ENCODE measurements at regions not wholly inside any gene's neighbourhood (a gene's known extent, or its start where the extent isn't known, plus 50 kb on each side); places are given as distances from the start of the nearest gene placed in this dataset.

GRCh38 chr22:35477911-35478582 is 62.6 kb upstream of the RASD2 start:
- H3K4me2 ChIP-seq (replicated peaks; ENCODE audit: low read depth, low read length, poor library complexity, severe bottlenecking), result no peak overlapping the region
- H3K36me3 ChIP-seq (replicated peaks in 1 of 2; ENCODE audit: control extremely low read depth in 1 of 2, control insufficient read depth in 1 of 2, extremely low read depth in 1 of 2, insufficient read depth in 2 of 2, low read length in 1 of 2), result no peaks in the 10 kb centered on the region
- peaks cover 0 to 8% (median 3%) of the 10 kb centered on the region in 3 donors for H3K9me3 ChIP-seq (ENCODE audit: control extremely low read depth in 1 of 3, control insufficient read depth in 2 of 3, insufficient read depth in 1 of 3, low read length in 2 of 3)
- DNase-seq (no peak), ATAC-seq (ENCODE audit: low read depth) (no peak)
- POLR2A ChIA-PET, result no interaction called here
- H3K4me1 Mint-ChIP-seq, result peaks cover 18% of the 10 kb centered on the region
- CTCF ChIA-PET, result interaction anchor here (0.5 to 0.7 kb wide), 2 partner anchors 58 to 1827 kb away, joined by 3 to 4 read pairs; no protein-coding TSS in a partner anchor
- intact Hi-C loops (cut with micrococcal nuclease), result no loop called here
- WGBS (ENCODE audit: insufficient coverage), result 9% methylated on average over 5 of the region's 11 CpGs
- H3K9ac ChIP-seq (ENCODE audit: low read length), result no peak overlapping the region
- no peak overlapping the region for H3K27ac ChIP-seq (ENCODE audit: low read length in 2 of 2)
- H3K27ac Mint-ChIP-seq, result no peak overlapping the region
- no peak overlapping the region for H3K4me3 ChIP-seq (ENCODE audit: control extremely low read depth in 1 of 5, extremely low read depth in 1 of 5, insufficient read depth in 1 of 5, low read depth in 2 of 5, low read length in 4 of 5)
- peaks cover 0 to 52% (median 7%) of the 10 kb centered on the region in 4 experiments for H3K27me3 ChIP-seq (replicated peaks in 1 of 4; ENCODE audit: control extremely low read depth in 1 of 4, control insufficient read depth in 3 of 4, insufficient read depth in 4 of 4, low read length in 3 of 4)
- TF ChIP-seq, protein P1, sequence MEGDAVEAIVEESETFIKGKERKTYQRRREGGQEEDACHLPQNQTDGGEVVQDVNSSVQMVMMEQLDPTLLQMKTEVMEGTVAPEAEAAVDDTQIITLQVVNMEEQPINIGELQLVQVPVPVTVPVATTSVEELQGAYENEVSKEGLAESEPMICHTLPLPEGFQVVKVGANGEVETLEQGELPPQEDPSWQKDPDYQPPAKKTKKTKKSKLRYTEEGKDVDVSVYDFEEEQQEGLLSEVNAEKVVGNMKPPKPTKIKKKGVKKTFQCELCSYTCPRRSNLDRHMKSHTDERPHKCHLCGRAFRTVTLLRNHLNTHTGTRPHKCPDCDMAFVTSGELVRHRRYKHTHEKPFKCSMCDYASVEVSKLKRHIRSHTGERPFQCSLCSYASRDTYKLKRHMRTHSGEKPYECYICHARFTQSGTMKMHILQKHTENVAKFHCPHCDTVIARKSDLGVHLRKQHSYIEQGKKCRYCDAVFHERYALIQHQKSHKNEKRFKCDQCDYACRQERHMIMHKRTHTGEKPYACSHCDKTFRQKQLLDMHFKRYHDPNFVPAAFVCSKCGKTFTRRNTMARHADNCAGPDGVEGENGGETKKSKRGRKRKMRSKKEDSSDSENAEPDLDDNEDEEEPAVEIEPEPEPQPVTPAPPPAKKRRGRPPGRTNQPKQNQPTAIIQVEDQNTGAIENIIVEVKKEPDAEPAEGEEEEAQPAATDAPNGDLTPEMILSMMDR (IDR thresholded peaks at IDR 0.05), result no peak
- TF ChIP-seq EZH2 (IDR thresholded peaks at IDR 0.05; ENCODE audit: borderline replicate concordance, insufficient read depth, low read depth, low read length, poor library complexity, severe bottlenecking), result no peak
- no peaks in the 10 kb centered on the region for H3K79me2 ChIP-seq (ENCODE audit: control insufficient read depth, insufficient read depth, low read length)
- H2AFZ ChIP-seq (ENCODE audit: insufficient read depth, low read depth, low read length, poor library complexity, severe bottlenecking), result no peak overlapping the region
- H3K9me3 Mint-ChIP-seq (ENCODE audit: insufficient read depth), result peaks cover 3% of the 10 kb centered on the region
- H3K27me3 Mint-ChIP-seq, result peaks cover 65% of the 10 kb centered on the region
- H3K4me1 ChIP-seq (ENCODE audit: control insufficient read depth in 2 of 2, insufficient read depth in 2 of 2, low read length in 2 of 2), result peaks cover 0 to 3% of the 10 kb centered on the region in 2 donors
- H3K4me3 Mint-ChIP-seq, result no peak overlapping the region
- H4K20me1 ChIP-seq (ENCODE audit: control insufficient read depth, insufficient read depth, low read length, poor library complexity, severe bottlenecking), result no peaks in the 10 kb centered on the region

GRCh38 chr22:35478633-35479107 is 62.0 kb upstream of the RASD2 start:
- TF ChIP-seq, protein P1 (IDR thresholded peaks at IDR 0.05), result no peak
- TF ChIP-seq EZH2 (IDR thresholded peaks at IDR 0.05; ENCODE audit: borderline replicate concordance, insufficient read depth, low read depth, low read length, poor library complexity, severe bottlenecking), result no peak
- ATAC-seq (ENCODE audit: low read depth) (no peak), DNase-seq (no peak)
- Histone ChIP-seq H3K4me3 (ENCODE audit: control extremely low read depth in 1 of 5, extremely low read depth in 1 of 5, insufficient read depth in 1 of 5, low read depth in 2 of 5, low read length in 4 of 5) (no peak overlapping the region), H3K9ac (ENCODE audit: low read length) (no peak overlapping the region), H3K27me3 (replicated peaks in 1 of 4; ENCODE audit: control extremely low read depth in 1 of 4, control insufficient read depth in 3 of 4, insufficient read depth in 4 of 4, low read length in 3 of 4) (peaks cover 0 to 52% (median 7%) of the 10 kb centered on the region in 4 experiments), H3K27ac (ENCODE audit: low read length in 2 of 2) (no peak overlapping the region), H3K4me2 (replicated peaks; ENCODE audit: low read depth, low read length, poor library complexity, severe bottlenecking) (no peak overlapping the region), H3K36me3 (replicated peaks in 1 of 2; ENCODE audit: control extremely low read depth in 1 of 2, control insufficient read depth in 1 of 2, extremely low read depth in 1 of 2, insufficient read depth in 2 of 2, low read length in 1 of 2) (no peaks in the 10 kb centered on the region), H3K79me2 (ENCODE audit: control insufficient read depth, insufficient read depth, low read length) (no peaks in the 10 kb centered on the region), H3K4me1 (ENCODE audit: control insufficient read depth in 2 of 2, insufficient read depth in 2 of 2, low read length in 2 of 2) (peaks cover 0 to 3% of the 10 kb centered on the region in 2 donors), H4K20me1 (ENCODE audit: control insufficient read depth, insufficient read depth, low read length, poor library complexity, severe bottlenecking) (no peaks in the 10 kb centered on the region), H3K9me3 (ENCODE audit: control extremely low read depth in 1 of 3, control insufficient read depth in 2 of 3, insufficient read depth in 1 of 3, low read length in 2 of 3) (peaks cover 0 to 8% (median 3%) of the 10 kb centered on the region in 3 donors), H2AFZ (ENCODE audit: insufficient read depth, low read depth, low read length, poor library complexity, severe bottlenecking) (no peak overlapping the region)
- ChIA-PET POLR2A (no interaction called here), CTCF (interaction anchor here (0.5 to 0.7 kb wide), 2 partner anchors 57 to 1827 kb away, joined by 3 to 4 read pairs; no protein-coding TSS in a partner anchor)
- Mint-ChIP-seq H3K27ac (no peak overlapping the region), H3K4me3 (no peak overlapping the region), H3K4me1 (peaks cover 18% of the 10 kb centered on the region), H3K27me3 (peaks cover 62% of the 10 kb centered on the region), H3K9me3 (ENCODE audit: insufficient read depth) (peaks cover 3% of the 10 kb centered on the region)
- intact Hi-C loops (cut with micrococcal nuclease), result no loop called here
- 72% methylated on average over 8 of the region's 9 CpGs for WGBS (ENCODE audit: insufficient coverage)
